ENCODE measurements at regions not wholly inside any gene's neighbourhood (a gene's known extent, or its start where the extent isn't known, plus 50 kb on each side); places are given as distances from the start of the nearest gene placed in this dataset.

DNA sequence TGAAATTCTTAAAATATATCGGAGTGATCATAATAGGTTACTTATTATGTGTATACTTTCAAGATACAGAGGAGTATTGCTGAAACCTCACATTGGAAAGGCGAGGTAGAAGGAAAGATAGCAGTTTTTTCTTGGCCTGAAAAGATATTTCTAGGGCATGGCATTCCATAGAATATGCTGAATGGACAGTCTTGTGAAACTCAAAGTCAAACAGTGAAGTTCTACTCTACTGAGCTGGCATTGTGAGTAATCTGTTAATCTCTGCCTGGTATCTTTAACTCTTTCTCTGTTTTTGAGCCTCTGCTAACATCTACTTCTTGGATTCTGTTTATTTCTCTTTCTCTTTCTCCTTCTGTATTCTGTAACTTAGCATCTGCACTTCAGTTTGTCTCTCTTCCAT, 176.3 kb upstream of the ZBTB20 start:
- no peak for TF ChIP-seq CTCF (IDR thresholded peaks at IDR 0.05)
- no peaks in the 10 kb centered on the region for H3K36me3 ChIP-seq
- H3K4me3 ChIP-seq, result no peak overlapping the region
- H3K4me1 ChIP-seq (ENCODE audit: control insufficient read depth in 1 of 2, low read depth in 2 of 2), result no peaks in the 10 kb centered on the region
- H3K27ac ChIP-seq, result no peak overlapping the region
- DNase-seq (ENCODE audit: low spot score), result no peak
- no peak for ATAC-seq (ENCODE audit: insufficient number of reproducible peaks, low FRiP score, low read depth)
- H3K9me3 ChIP-seq, result no peaks in the 10 kb centered on the region
- no peaks in the 10 kb centered on the region for H3K27me3 ChIP-seq (replicated peaks; ENCODE audit: insufficient read depth)

DNA sequence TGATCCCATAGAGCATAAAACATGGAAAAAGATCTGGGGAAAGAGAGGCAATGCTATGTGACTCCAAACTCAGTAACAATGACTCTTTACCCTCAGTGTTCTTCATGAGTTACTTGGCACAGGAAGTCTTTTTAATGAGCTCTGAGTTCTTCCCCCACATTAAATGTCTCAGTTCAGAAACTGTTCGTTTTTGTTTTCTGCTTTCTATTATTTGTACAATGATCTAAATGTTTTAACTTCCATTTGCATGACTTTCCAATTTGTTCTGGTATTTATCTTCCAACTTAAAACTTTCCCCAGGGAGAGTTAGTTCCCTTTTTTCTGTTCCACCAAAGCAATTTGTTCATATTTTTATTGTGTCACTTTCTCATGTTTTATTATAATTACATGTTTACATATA, 177.0 kb upstream of the ZBTB20 start:
- H3K9me3 ChIP-seq, result no peaks in the 10 kb centered on the region
- H3K27me3 ChIP-seq (replicated peaks; ENCODE audit: insufficient read depth), result no peaks in the 10 kb centered on the region
- no peak overlapping the region for H3K4me3 ChIP-seq
- H3K4me1 ChIP-seq (ENCODE audit: control insufficient read depth in 1 of 2, low read depth in 2 of 2), result no peaks in the 10 kb centered on the region
- no peak for ATAC-seq (ENCODE audit: insufficient number of reproducible peaks, low FRiP score, low read depth)
- TF ChIP-seq CTCF (IDR thresholded peaks at IDR 0.05), result no peak
- H3K27ac ChIP-seq, result no peak overlapping the region
- H3K36me3 ChIP-seq, result no peaks in the 10 kb centered on the region
- no peak for DNase-seq (ENCODE audit: low spot score)

GRCh38 chr3:115325539-115325938, 178.5 kb upstream of the ZBTB20 start:
- H3K4me1 ChIP-seq (ENCODE audit: control insufficient read depth in 1 of 2, low read depth in 2 of 2), result no peaks in the 10 kb centered on the region
- DNase-seq (ENCODE audit: low spot score) (no peak), ATAC-seq (ENCODE audit: insufficient number of reproducible peaks, low FRiP score, low read depth) (no peak)
- no peak overlapping the region for H3K4me3 ChIP-seq
- H3K36me3 ChIP-seq, result no peaks in the 10 kb centered on the region
- no peaks in the 10 kb centered on the region for H3K27me3 ChIP-seq (replicated peaks; ENCODE audit: insufficient read depth)
- no peak for TF ChIP-seq CTCF (IDR thresholded peaks at IDR 0.05)
- no peak overlapping the region for H3K27ac ChIP-seq
- no peaks in the 10 kb centered on the region for H3K9me3 ChIP-seq

- Histone ChIP-seq H3K27me3 (replicated peaks; ENCODE audit: insufficient read depth) (no peaks in the 10 kb centered on the region), H3K27ac (no peak overlapping the region), H3K36me3 (no peaks in the 10 kb centered on the region), H3K9me3 (no peaks in the 10 kb centered on the region), H3K4me3 (no peak overlapping the region), H3K4me1 (ENCODE audit: control insufficient read depth in 1 of 2, low read depth in 2 of 2) (no peaks in the 10 kb centered on the region)
- TF ChIP-seq CTCF (IDR thresholded peaks at IDR 0.05), result no peak
- ATAC-seq (ENCODE audit: insufficient number of reproducible peaks, low FRiP score, low read depth) (no peak), DNase-seq (ENCODE audit: low spot score) (no peak)
Measured at GRCh38 chr3:115330430-115330829, 183.3 kb upstream of the ZBTB20 start.

GRCh38 chr3:115332998-115333397, 185.9 kb upstream of the ZBTB20 start:
- Histone ChIP-seq H3K27ac (no peak overlapping the region), H3K4me1 (ENCODE audit: control insufficient read depth in 1 of 2, low read depth in 2 of 2) (no peaks in the 10 kb centered on the region), H3K36me3 (no peaks in the 10 kb centered on the region), H3K27me3 (replicated peaks; ENCODE audit: insufficient read depth) (no peaks in the 10 kb centered on the region), H3K4me3 (no peak overlapping the region), H3K9me3 (no peaks in the 10 kb centered on the region)
- no peak for DNase-seq (ENCODE audit: low spot score)
- no peak for TF ChIP-seq CTCF (IDR thresholded peaks at IDR 0.05)
- ATAC-seq (ENCODE audit: insufficient number of reproducible peaks, low FRiP score, low read depth), result no peak

Data from thoracic aorta (tissue), 2 donors.